ENCODE measurements at regions not wholly inside any gene's neighbourhood (a gene's known extent, or its start where the extent isn't known, plus 50 kb on each side); places are given as distances from the start of the nearest gene placed in this dataset.

- Histone ChIP-seq H2BK15ac (replicated peaks; ENCODE audit: low read depth) (no peak overlapping the region), H3K23ac (ENCODE audit: low read length) (no peak overlapping the region), H3K9ac (ENCODE audit: low read length) (no peak overlapping the region), H4K5ac (ENCODE audit: low read length) (no peak overlapping the region), H2AK5ac (ENCODE audit: low read length) (no peak overlapping the region), H3K4me1 (ENCODE audit: control insufficient read depth, low read depth, low read length) (no peaks in the 10 kb centered on the region), H3K4me3 (ENCODE audit: low read length) (no peak overlapping the region), H2BK120ac (ENCODE audit: low read depth, low read length) (no peak overlapping the region), H4K8ac (ENCODE audit: low read depth, low read length) (no peak overlapping the region), H3K56ac (ENCODE audit: low read length) (no peak overlapping the region), H3K18ac (ENCODE audit: low read length) (no peak overlapping the region), H3K4ac (ENCODE audit: low read depth, low read length) (no peak overlapping the region), H3K4me2 (ENCODE audit: low read length) (no peak overlapping the region), H2BK5ac (ENCODE audit: low read length) (no peak overlapping the region), H3K36me3 (ENCODE audit: control insufficient read depth, insufficient read depth, low read length) (no peaks in the 10 kb centered on the region), H3K79me1 (ENCODE audit: low read length) (no peaks in the 10 kb centered on the region), H3K27ac (ENCODE audit: low read depth, low read length) (no peak overlapping the region), H3K27me3 (ENCODE audit: insufficient read depth, low read length, poor library complexity) (no peaks in the 10 kb centered on the region), H3K79me2 (ENCODE audit: control insufficient read depth, insufficient read depth, low read length) (no peaks in the 10 kb centered on the region)
- WGBS (ENCODE audit: extremely low coverage, insufficient coverage, low lambda C conversion rate): no CpG with 5 or more reads among the region's 4 CpGs
- DNase-seq: no peak
Measured at GRCh38 chr2:344811-345210, 56.9 kb upstream of the ALKAL2 start.

- Histone ChIP-seq H3K27ac (ENCODE audit: low read depth, low read length) (no peak overlapping the region), H3K23ac (ENCODE audit: low read length) (no peak overlapping the region), H2BK15ac (replicated peaks; ENCODE audit: low read depth) (no peak overlapping the region), H2BK120ac (ENCODE audit: low read depth, low read length) (no peak overlapping the region), H3K27me3 (ENCODE audit: insufficient read depth, low read length, poor library complexity) (no peaks in the 10 kb centered on the region), H3K56ac (ENCODE audit: low read length) (no peak overlapping the region), H2AK5ac (ENCODE audit: low read length) (no peak overlapping the region), H3K4me2 (ENCODE audit: low read length) (no peak overlapping the region), H3K18ac (ENCODE audit: low read length) (no peak overlapping the region), H2BK5ac (ENCODE audit: low read length) (no peak overlapping the region), H3K79me1 (ENCODE audit: low read length) (no peaks in the 10 kb centered on the region), H3K79me2 (ENCODE audit: control insufficient read depth, insufficient read depth, low read length) (no peaks in the 10 kb centered on the region), H3K36me3 (ENCODE audit: control insufficient read depth, insufficient read depth, low read length) (no peaks in the 10 kb centered on the region), H3K4me1 (ENCODE audit: control insufficient read depth, low read depth, low read length) (no peaks in the 10 kb centered on the region), H3K4ac (ENCODE audit: low read depth, low read length) (no peak overlapping the region), H4K8ac (ENCODE audit: low read depth, low read length) (no peak overlapping the region), H3K9ac (ENCODE audit: low read length) (no peak overlapping the region), H3K4me3 (ENCODE audit: low read length) (no peak overlapping the region), H4K5ac (ENCODE audit: low read length) (no peak overlapping the region)
- no peak for DNase-seq
- WGBS (ENCODE audit: extremely low coverage, insufficient coverage, low lambda C conversion rate): no CpG with 5 or more reads among the region's 5 CpGs
Measured at GRCh38 chr2:343355-343754, 55.5 kb upstream of the ALKAL2 start.

- WGBS (ENCODE audit: extremely low coverage, insufficient coverage, low lambda C conversion rate): no CpG with 5 or more reads among the region's 2 CpGs
- H2BK15ac ChIP-seq (replicated peaks; ENCODE audit: low read depth): no peak overlapping the region
- H3K4me1 ChIP-seq (ENCODE audit: control insufficient read depth, low read depth, low read length): no peaks in the 10 kb centered on the region
- H4K5ac ChIP-seq (ENCODE audit: low read length): no peak overlapping the region
- H3K18ac ChIP-seq (ENCODE audit: low read length): no peak overlapping the region
- H2BK120ac ChIP-seq (ENCODE audit: low read depth, low read length): no peak overlapping the region
- H2BK5ac ChIP-seq (ENCODE audit: low read length): no peak overlapping the region
- H3K4me3 ChIP-seq (ENCODE audit: low read length): no peak overlapping the region
- no peak for DNase-seq
- H2AK5ac ChIP-seq (ENCODE audit: low read length): no peak overlapping the region
- H3K56ac ChIP-seq (ENCODE audit: low read length): no peak overlapping the region
- no peak overlapping the region for H4K8ac ChIP-seq (ENCODE audit: low read depth, low read length)
- H3K79me2 ChIP-seq (ENCODE audit: control insufficient read depth, insufficient read depth, low read length): no peaks in the 10 kb centered on the region
- no peak overlapping the region for H3K4me2 ChIP-seq (ENCODE audit: low read length)
- H3K23ac ChIP-seq (ENCODE audit: low read length): no peak overlapping the region
- H3K9ac ChIP-seq (ENCODE audit: low read length): no peak overlapping the region
- H3K27ac ChIP-seq (ENCODE audit: low read depth, low read length): no peak overlapping the region
- H3K36me3 ChIP-seq (ENCODE audit: control insufficient read depth, insufficient read depth, low read length): no peaks in the 10 kb centered on the region
- H3K79me1 ChIP-seq (ENCODE audit: low read length): no peaks in the 10 kb centered on the region
- H3K27me3 ChIP-seq (ENCODE audit: insufficient read depth, low read length, poor library complexity): no peaks in the 10 kb centered on the region
- no peak overlapping the region for H3K4ac ChIP-seq (ENCODE audit: low read depth, low read length)
Measured at GRCh38 chr2:341912-342311, 54.0 kb upstream of the ALKAL2 start.

- H3K27ac ChIP-seq (ENCODE audit: low read depth, low read length): no peak overlapping the region
- no peak overlapping the region for H3K56ac ChIP-seq (ENCODE audit: low read length)
- H3K36me3 ChIP-seq (ENCODE audit: control insufficient read depth, insufficient read depth, low read length): no peaks in the 10 kb centered on the region
- no peaks in the 10 kb centered on the region for H3K27me3 ChIP-seq (ENCODE audit: insufficient read depth, low read length, poor library complexity)
- H3K9ac ChIP-seq (ENCODE audit: low read length): no peak overlapping the region
- H2AK5ac ChIP-seq (ENCODE audit: low read length): no peak overlapping the region
- no peak overlapping the region for H2BK120ac ChIP-seq (ENCODE audit: low read depth, low read length)
- H3K79me2 ChIP-seq (ENCODE audit: control insufficient read depth, insufficient read depth, low read length): no peaks in the 10 kb centered on the region
- no peak overlapping the region for H3K4me3 ChIP-seq (ENCODE audit: low read length)
- no peaks in the 10 kb centered on the region for H3K4me1 ChIP-seq (ENCODE audit: control insufficient read depth, low read depth, low read length)
- no peak overlapping the region for H4K5ac ChIP-seq (ENCODE audit: low read length)
- H3K4me2 ChIP-seq (ENCODE audit: low read length): no peak overlapping the region
- no CpG with 5 or more reads among the region's 9 CpGs for WGBS (ENCODE audit: extremely low coverage, insufficient coverage, low lambda C conversion rate)
- no peak overlapping the region for H3K18ac ChIP-seq (ENCODE audit: low read length)
- H2BK5ac ChIP-seq (ENCODE audit: low read length): no peak overlapping the region
- no peaks in the 10 kb centered on the region for H3K79me1 ChIP-seq (ENCODE audit: low read length)
- no peak overlapping the region for H3K23ac ChIP-seq (ENCODE audit: low read length)
- no peak overlapping the region for H2BK15ac ChIP-seq (replicated peaks; ENCODE audit: low read depth)
- no peak overlapping the region for H3K4ac ChIP-seq (ENCODE audit: low read depth, low read length)
- H4K8ac ChIP-seq (ENCODE audit: low read depth, low read length): no peak overlapping the region
- no peak for DNase-seq
Measured at GRCh38 chr2:341017-341542, 53.2 kb upstream of the ALKAL2 start.

Measured in mesendoderm (in vitro differentiated cells).